Retinal pigment epithelial cell (primary cell): ENCODE measurements at regions not wholly inside any gene's neighbourhood (a gene's known extent, or its start where the extent isn't known, plus 50 kb on each side); places are given as distances from the start of the nearest gene placed in this dataset.

Source experiments
- DNase-seq: peaks from one replicate; pipeline ENCODE4 v3.0.0-alpha.2; 2010; ENCODE audit warnings: low read depth
- H3K4me3 ChIP-seq: 2 replicates; pipeline ENCODE4 v1.5.1; 2011; ENCODE audit warnings: mild to moderate bottlenecking, low read length, control low read depth, moderate library complexity
- CTCF ChIP-seq: conservative IDR thresholded peaks from 2 replicates; pipeline ENCODE4 v1.5.1; 2011; ENCODE audit warnings: low read depth, low read length, control low read depth, inconsistent platforms

GRCh38 chrX:15072880-15073279 lies 197.0 kb downstream of the ASB9 start:
- DNase-seq: no peak
- no peak overlapping the region for H3K4me3 ChIP-seq
- no peak for TF ChIP-seq CTCF

- DNase-seq: no peak
- no peak for TF ChIP-seq CTCF
Measured at GRCh38 chrX:15072259-15072658, 197.6 kb downstream of the ASB9 start.

GRCh38 chrX:15059474-15059873 lies 186.3 kb downstream of the MOSPD2 start:
- H3K4me3 ChIP-seq: no peak overlapping the region
- TF ChIP-seq CTCF: peak; percentile 9
- DNase-seq: no peak

More at GRCh38 chrX:15072259-15072658, 197.6 kb downstream of the ASB9 start:
- no peak overlapping the region for H3K4me3 ChIP-seq

- no peak for DNase-seq
- TF ChIP-seq CTCF: no peak
- H3K4me3 ChIP-seq: no peak overlapping the region
Measured at GRCh38 chrX:15056044-15056443, 182.8 kb downstream of the MOSPD2 start.

GRCh38 chrX:15055146-15055930 lies 182.1 kb downstream of the MOSPD2 start:
- no peak for DNase-seq
- TF ChIP-seq CTCF: no peak

GRCh38 chrX:15050395-15050794 lies 177.2 kb downstream of the MOSPD2 start:
- TF ChIP-seq CTCF: no peak
- DNase-seq: no peak
- H3K4me3 ChIP-seq: no peak overlapping the region

More at GRCh38 chrX:15055146-15055930, 182.1 kb downstream of the MOSPD2 start:
- H3K4me3 ChIP-seq: no peak overlapping the region

GRCh38 chrX:15043538-15043937 lies 170.3 kb downstream of the MOSPD2 start:
- no peak for DNase-seq
- TF ChIP-seq CTCF: no peak
- H3K4me3 ChIP-seq: no peak overlapping the region
